GM12892 (cell line): ENCODE measurements at regions not wholly inside any gene's neighbourhood (a gene's known extent, or its start where the extent isn't known, plus 50 kb on each side); places are given as distances from the start of the nearest gene placed in this dataset.

Experiments
- POLR2A ChIP-seq: IDR thresholded peaks from 2 replicates; pipeline ENCODE4 v1.6.1; 2011; ENCODE audit warnings: low read depth, low read length, control low read depth
- POLR2AphosphoS5 ChIP-seq: IDR thresholded peaks from 2 replicates; pipeline ENCODE4 v1.6.1; 2011; ENCODE audit warnings: low read depth, low read length, control low read depth
- TAF1 ChIP-seq: IDR thresholded peaks from 2 replicates; pipeline ENCODE4 v1.6.1; 2011; ENCODE audit warnings: low read depth, mild to moderate bottlenecking, control low read depth, low read length, borderline replicate concordance

DNA sequence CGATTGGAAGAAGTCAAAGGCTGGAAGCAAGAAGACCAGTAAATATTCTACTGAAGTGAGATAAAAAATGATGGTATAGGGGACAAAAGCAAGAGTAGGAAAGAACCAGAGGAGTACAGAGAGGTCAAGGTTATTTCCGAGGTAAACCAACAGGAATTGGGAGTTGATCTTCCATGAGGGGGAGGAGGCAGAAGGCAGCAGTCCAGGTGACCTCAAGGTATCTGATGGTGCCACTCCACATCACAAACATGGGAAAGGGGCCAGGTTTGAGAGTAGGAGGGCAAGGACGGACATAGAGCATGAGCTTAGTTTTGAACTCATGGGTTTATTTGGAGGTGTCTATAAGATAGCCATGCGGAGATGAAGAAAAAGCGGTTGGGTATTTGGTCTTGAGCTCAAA lies 79.4 kb upstream of the CDYL2 start:
- TF ChIP-seq POLR2A (no peak), POLR2AphosphoS5 (no peak), TAF1 (no peak)
